HepG2 (cell line): ENCODE measurements at regions not wholly inside any gene's neighbourhood (a gene's known extent, or its start where the extent isn't known, plus 50 kb on each side); places are given as distances from the start of the nearest gene placed in this dataset.

Source experiments
- ATF1 ChIP-seq: IDR thresholded peaks from 2 replicates; pipeline ENCODE4 v1.6.1; 2016; ENCODE audit warnings: mild to moderate bottlenecking, control low read depth
- HMG20A ChIP-seq: IDR thresholded peaks from 2 replicates; pipeline ENCODE4 v1.6.1; 2016; ENCODE audit warnings: borderline replicate concordance
- HOXA3 ChIP-seq: sonication (generic); formaldehyde crosslinking; IDR thresholded peaks from 2 replicates; pipeline ENCODE4 v1.5.0; 2020; ENCODE audit warnings: missing genetic modification reagents
- MED1 ChIP-seq: sonication (generic); formaldehyde crosslinking; IDR thresholded peaks from 2 replicates; pipeline ENCODE4 v1.4.0; 2020; ENCODE audit warnings: missing genetic modification reagents
- NFE2L2 ChIP-seq: fragments of 150-350 bp; IDR thresholded peaks from 2 replicates; pipeline ENCODE4 v1.6.1; 2014; ENCODE audit warnings: low read length
- POLR2AphosphoS2 ChIP-seq: IDR thresholded peaks from 2 replicates; pipeline ENCODE4 v1.6.1; 2011; ENCODE audit warnings: low read depth, low read length, improper control_type of control experiment
- REPIN1 ChIP-seq: sonication (generic); formaldehyde crosslinking; IDR thresholded peaks from 2 replicates; pipeline ENCODE4 v1.8.0; 2022; ENCODE audit warnings: missing genetic modification reagents, low read depth, mild to moderate bottlenecking, borderline replicate concordance
- YY1 ChIP-seq: IDR thresholded peaks from 2 replicates; pipeline ENCODE4 v1.6.1; 2011; ENCODE audit warnings: low read length, low read depth, moderate library complexity, mild to moderate bottlenecking; ENCODE audit not compliant: insufficient read depth, insufficient replicate concordance
- ZNF230 ChIP-seq: sonication (generic); formaldehyde crosslinking; IDR thresholded peaks from 2 replicates; pipeline ENCODE4 v1.4.0; 2020; ENCODE audit warnings: mild to moderate bottlenecking, missing genetic modification reagents
- ZNF496 ChIP-seq: sonication (generic); formaldehyde crosslinking; IDR thresholded peaks from 2 replicates; pipeline ENCODE4 v1.8.1; 2023; ENCODE audit warnings: mild to moderate bottlenecking, moderate library complexity, missing genetic modification reagents; ENCODE audit not compliant: insufficient replicate concordance
- TF ChIP-seq, protein P1 (sequence below): sonication (generic); formaldehyde crosslinking; IDR thresholded peaks from 2 replicates; pipeline ENCODE4 v1.4.0; 2020; ENCODE audit warnings: missing genetic modification reagents

GRCh38 chr3:187964760-187965159 lies 189.2 kb upstream of the LPP start:
- no peak for TF ChIP-seq ATF1 (CRISPR knock-in tag)
- TF ChIP-seq ZNF230 (CRISPR knock-in tag) = no peak
- TF ChIP-seq ZNF496 (CRISPR knock-in tag) = no peak
- TF ChIP-seq POLR2AphosphoS2 = no peak
- no peak for TF ChIP-seq YY1
- no peak for TF ChIP-seq REPIN1 (CRISPR knock-in tag)
- TF ChIP-seq HMG20A (CRISPR knock-in tag) = peak; percentile 63; the same call in 1 of the 2 replicates
- TF ChIP-seq, protein P1, sequence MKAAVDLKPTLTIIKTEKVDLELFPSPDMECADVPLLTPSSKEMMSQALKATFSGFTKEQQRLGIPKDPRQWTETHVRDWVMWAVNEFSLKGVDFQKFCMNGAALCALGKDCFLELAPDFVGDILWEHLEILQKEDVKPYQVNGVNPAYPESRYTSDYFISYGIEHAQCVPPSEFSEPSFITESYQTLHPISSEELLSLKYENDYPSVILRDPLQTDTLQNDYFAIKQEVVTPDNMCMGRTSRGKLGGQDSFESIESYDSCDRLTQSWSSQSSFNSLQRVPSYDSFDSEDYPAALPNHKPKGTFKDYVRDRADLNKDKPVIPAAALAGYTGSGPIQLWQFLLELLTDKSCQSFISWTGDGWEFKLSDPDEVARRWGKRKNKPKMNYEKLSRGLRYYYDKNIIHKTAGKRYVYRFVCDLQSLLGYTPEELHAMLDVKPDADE (CRISPR knock-in tag) = no peak
- no peak; the same call in 1 of the 2 replicates for TF ChIP-seq MED1 (CRISPR knock-in tag)
- TF ChIP-seq NFE2L2 = no peak
- TF ChIP-seq HOXA3 = no peak
